MM.1S (cell line): ENCODE measurements at regions not wholly inside any gene's neighbourhood (a gene's known extent, or its start where the extent isn't known, plus 50 kb on each side); places are given as distances from the start of the nearest gene placed in this dataset.

Experiments
- DNase-seq: peaks from one replicate; pipeline ENCODE4 v3.0.0-alpha.2; 2015
- H2AFZ ChIP-seq: fragments of 300-600 bp; sonication (generic); 2 replicates; pipeline ENCODE4 v1.6.0; 2016; ENCODE audit warnings: antibody characterized with exemption, low read length
- H3F3A ChIP-seq: fragments of 300-600 bp; sonication (generic); 2 replicates; pipeline ENCODE4 v1.6.1; 2016; ENCODE audit warnings: mild to moderate bottlenecking, antibody characterized with exemption, low read length, moderate library complexity, mixed read lengths; ENCODE audit not compliant: insufficient read depth
- H3K27ac ChIP-seq: fragments of 300-600 bp; sonication (generic); 2 replicates; pipeline ENCODE4 v1.5.1; 2016; ENCODE audit warnings: mild to moderate bottlenecking, low read length
- H3K27me3 ChIP-seq: fragments of 300-600 bp; sonication (generic); replicated peaks from 2 replicates; pipeline ENCODE4 v1.6.0; 2016; ENCODE audit warnings: low read length; ENCODE audit not compliant: insufficient read depth
- H3K36me3 ChIP-seq: fragments of 300-600 bp; sonication (generic); replicated peaks from 2 replicates; pipeline ENCODE4 v1.6.1; 2016; ENCODE audit warnings: mild to moderate bottlenecking, low read length, mixed read lengths; ENCODE audit not compliant: insufficient read depth
- H3K4me1 ChIP-seq: fragments of 300-600 bp; sonication (generic); 2 replicates; pipeline ENCODE4 v1.6.1; 2016; ENCODE audit warnings: low read length, mixed read lengths
- H3K4me2 ChIP-seq: fragments of 300-600 bp; sonication (generic); 2 replicates; pipeline ENCODE4 v1.6.0; 2016; ENCODE audit warnings: low read depth, low read length
- H3K4me3 ChIP-seq: fragments of 300-600 bp; sonication (generic); 2 replicates; pipeline ENCODE4 v1.5.1; 2016; ENCODE audit warnings: low read length, mixed read lengths
- H3K79me2 ChIP-seq: fragments of 300-600 bp; sonication (generic); 2 replicates; pipeline ENCODE4 v1.6.1; 2016; ENCODE audit warnings: mixed run types, low read length, mixed read lengths
- H3K9ac ChIP-seq: fragments of 300-600 bp; sonication (generic); 2 replicates; pipeline ENCODE4 v1.6.1; 2016; ENCODE audit warnings: low read length, mixed read lengths
- H3K9me2 ChIP-seq: fragments of 300-600 bp; sonication (generic); replicated peaks from 2 replicates; pipeline ENCODE4 v1.6.1; 2016; ENCODE audit warnings: mild to moderate bottlenecking, low read length, mixed read lengths; ENCODE audit not compliant: insufficient read depth
- H3K9me3 ChIP-seq: fragments of 300-600 bp; sonication (generic); replicated peaks from 2 replicates; pipeline ENCODE4 v1.6.1; 2016; ENCODE audit warnings: mild to moderate bottlenecking, low read length, mixed read lengths; ENCODE audit not compliant: insufficient read depth
- H4K20me1 ChIP-seq: fragments of 300-600 bp; sonication (generic); 2 replicates; pipeline ENCODE4 v1.6.1; 2016; ENCODE audit warnings: mild to moderate bottlenecking, low read length, moderate library complexity, mixed read lengths; ENCODE audit not compliant: insufficient read depth
- EZH2 ChIP-seq: fragments of 300-600 bp; sonication (generic); optimal IDR thresholded peaks from 2 replicates; pipeline ENCODE3; 2017; ENCODE audit warnings: low read depth, mild to moderate bottlenecking, antibody characterized with exemption, low read length, mixed read lengths
- EZH2phosphoT487 ChIP-seq: fragments of 300-600 bp; sonication (generic); IDR thresholded peaks from 2 replicates; pipeline ENCODE4 v1.6.1; 2018; ENCODE audit warnings: antibody characterized with exemption, low read length
- TF ChIP-seq, protein P1 (sequence below): fragments of 300-600 bp; sonication (generic); IDR thresholded peaks from 2 replicates; pipeline ENCODE4 v1.5.1; 2016; ENCODE audit warnings: antibody characterized with exemption, low read length, mixed read lengths

DNA sequence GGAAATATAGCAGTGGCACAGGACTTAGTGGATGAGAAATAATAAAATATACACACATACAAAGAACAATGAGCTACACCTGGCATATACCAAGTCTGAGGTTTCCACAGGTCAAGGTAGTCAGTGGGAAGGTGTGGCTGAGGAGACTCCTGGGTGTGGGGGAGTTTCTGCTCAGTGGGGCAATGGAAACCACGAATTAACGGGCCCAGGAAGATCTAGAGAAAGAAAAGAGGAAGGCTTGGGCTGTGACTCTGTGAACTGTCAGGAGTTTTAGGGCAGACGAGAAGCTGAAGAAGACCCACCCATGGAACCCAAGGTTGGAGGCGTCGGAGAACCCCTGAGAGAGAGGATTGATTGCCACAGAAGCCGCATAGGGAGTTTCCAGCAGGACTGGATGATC is 196.5 kb downstream of the HERPUD2 start:
- Histone ChIP-seq H3K4me2 (no peak overlapping the region), H3K9me3 (no peaks in the 10 kb centered on the region), H3K9me2 (no peaks in the 10 kb centered on the region), H3F3A (no peaks in the 10 kb centered on the region), H3K4me1 (no peaks in the 10 kb centered on the region), H3K79me2 (no peaks in the 10 kb centered on the region), H3K9ac (no peak overlapping the region), H4K20me1 (no peaks in the 10 kb centered on the region), H3K4me3 (no peak overlapping the region), H2AFZ (no peak overlapping the region), H3K36me3 (no peaks in the 10 kb centered on the region), H3K27me3 (no peaks in the 10 kb centered on the region), H3K27ac (no peak overlapping the region)
- TF ChIP-seq, protein P1, sequence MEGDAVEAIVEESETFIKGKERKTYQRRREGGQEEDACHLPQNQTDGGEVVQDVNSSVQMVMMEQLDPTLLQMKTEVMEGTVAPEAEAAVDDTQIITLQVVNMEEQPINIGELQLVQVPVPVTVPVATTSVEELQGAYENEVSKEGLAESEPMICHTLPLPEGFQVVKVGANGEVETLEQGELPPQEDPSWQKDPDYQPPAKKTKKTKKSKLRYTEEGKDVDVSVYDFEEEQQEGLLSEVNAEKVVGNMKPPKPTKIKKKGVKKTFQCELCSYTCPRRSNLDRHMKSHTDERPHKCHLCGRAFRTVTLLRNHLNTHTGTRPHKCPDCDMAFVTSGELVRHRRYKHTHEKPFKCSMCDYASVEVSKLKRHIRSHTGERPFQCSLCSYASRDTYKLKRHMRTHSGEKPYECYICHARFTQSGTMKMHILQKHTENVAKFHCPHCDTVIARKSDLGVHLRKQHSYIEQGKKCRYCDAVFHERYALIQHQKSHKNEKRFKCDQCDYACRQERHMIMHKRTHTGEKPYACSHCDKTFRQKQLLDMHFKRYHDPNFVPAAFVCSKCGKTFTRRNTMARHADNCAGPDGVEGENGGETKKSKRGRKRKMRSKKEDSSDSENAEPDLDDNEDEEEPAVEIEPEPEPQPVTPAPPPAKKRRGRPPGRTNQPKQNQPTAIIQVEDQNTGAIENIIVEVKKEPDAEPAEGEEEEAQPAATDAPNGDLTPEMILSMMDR: no peak
- TF ChIP-seq EZH2phosphoT487 (no peak), EZH2 (no peak)
- DNase-seq: no peak

DNA sequence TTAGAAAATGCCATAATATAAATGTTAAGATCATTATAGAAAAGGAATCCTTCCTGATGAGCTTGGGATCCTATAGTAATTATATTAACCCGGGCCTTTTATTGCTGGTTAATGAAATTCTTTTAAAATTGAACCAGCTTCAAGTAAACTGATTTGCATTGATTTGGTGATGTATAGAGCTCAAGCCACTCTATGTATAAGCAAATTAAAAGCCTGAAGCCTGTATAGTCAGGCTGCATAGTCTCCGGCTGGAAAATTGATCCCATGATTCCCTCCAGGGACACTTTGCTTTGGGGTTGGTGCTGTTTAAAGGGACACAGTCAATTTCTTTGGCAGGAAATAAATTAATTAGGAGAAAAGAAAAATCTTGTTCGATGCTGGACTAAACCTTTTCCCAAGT is 199.1 kb downstream of the HERPUD2 start:
- Histone ChIP-seq H4K20me1 (no peaks in the 10 kb centered on the region), H3K9me2 (no peaks in the 10 kb centered on the region), H3K4me3 (no peak overlapping the region), H3K4me2 (no peak overlapping the region), H3K27ac (no peak overlapping the region), H3K36me3 (no peaks in the 10 kb centered on the region), H3K9ac (no peak overlapping the region), H3F3A (no peaks in the 10 kb centered on the region), H3K27me3 (no peaks in the 10 kb centered on the region), H3K9me3 (no peaks in the 10 kb centered on the region), H3K4me1 (no peaks in the 10 kb centered on the region), H3K79me2 (no peaks in the 10 kb centered on the region), H2AFZ (no peak overlapping the region)
- DNase-seq: no peak
- no peak for TF ChIP-seq EZH2
- TF ChIP-seq, protein P1: no peak
- no peak for TF ChIP-seq EZH2phosphoT487

DNA sequence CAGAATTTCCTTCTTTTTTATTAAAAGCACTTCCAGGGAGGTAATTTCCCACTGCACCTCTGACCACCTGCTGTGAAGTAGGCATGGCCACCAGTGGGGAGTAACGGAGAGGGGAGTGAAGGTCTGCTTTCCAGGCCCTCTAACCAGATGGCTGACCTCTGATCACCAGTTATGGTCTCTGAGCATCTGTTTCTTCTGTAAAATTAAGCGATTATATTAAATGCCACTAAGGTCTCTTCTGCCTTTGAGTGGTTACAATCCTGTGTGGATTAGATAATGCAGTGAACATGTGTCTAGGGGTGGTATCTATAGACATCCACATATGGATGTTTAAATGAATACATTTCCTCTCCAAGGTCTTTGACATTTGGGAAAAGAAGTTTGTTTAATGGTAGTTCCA is 199.6 kb downstream of the HERPUD2 start:
- H4K20me1 ChIP-seq: no peaks in the 10 kb centered on the region
- H2AFZ ChIP-seq: no peak overlapping the region
- H3K9me3 ChIP-seq: no peaks in the 10 kb centered on the region
- TF ChIP-seq EZH2 (no peak), EZH2phosphoT487 (no peak)
- TF ChIP-seq, protein P1: no peak
- no peak overlapping the region for H3K4me3 ChIP-seq
- H3F3A ChIP-seq: no peaks in the 10 kb centered on the region
- H3K9me2 ChIP-seq: no peaks in the 10 kb centered on the region
- no peaks in the 10 kb centered on the region for H3K36me3 ChIP-seq
- H3K27ac ChIP-seq: no peak overlapping the region
- no peaks in the 10 kb centered on the region for H3K4me1 ChIP-seq
- no peak for DNase-seq
- H3K79me2 ChIP-seq: no peaks in the 10 kb centered on the region
- no peaks in the 10 kb centered on the region for H3K27me3 ChIP-seq
- no peak overlapping the region for H3K4me2 ChIP-seq
- no peak overlapping the region for H3K9ac ChIP-seq
